Activated CD8-positive, alpha-beta memory T cell treated with anti-CD3 and anti-CD28 coated beads, Interleukin-2, amount 50 U/mL, for 24 hours (primary cell): ENCODE measurements at regions not wholly inside any gene's neighbourhood (a gene's known extent, or its start where the extent isn't known, plus 50 kb on each side); places are given as distances from the start of the nearest gene placed in this dataset.
"Not testable (repeated sequence)": the region's sequence is repeated elsewhere in the genome, so short reads cannot be mapped to it uniquely, and the experiment has no call there.

Experiments used
- DNase-seq: peaks from one replicate; pipeline ENCODE4 v3.0.0-alpha.2; 2020; ENCODE audit errors: extremely low read depth

GRCh38 chr12:131627151-131628022 is 83.5 kb upstream of the SFSWAP start:
- DNase-seq = not testable (repeated sequence)

GRCh38 chr12:131628023-131628740 is 82.7 kb upstream of the SFSWAP start:
- no peak for DNase-seq

GRCh38 chr12:131628766-131629448 is 82.0 kb upstream of the SFSWAP start:
- DNase-seq = no peak

- DNase-seq = no peak
Observed at GRCh38 chr12:131631230-131631629, 79.7 kb upstream of the SFSWAP start.

GRCh38 chr12:131631889-131632651 is 78.8 kb upstream of the SFSWAP start:
- DNase-seq = not testable (repeated sequence)

GRCh38 chr12:131632652-131633023 is 78.3 kb upstream of the SFSWAP start:
- not testable (repeated sequence) for DNase-seq

- not testable (repeated sequence) for DNase-seq
Observed at GRCh38 chr12:131633610-131634009, 77.3 kb upstream of the SFSWAP start.

- DNase-seq = no peak
Observed at GRCh38 chr12:131634037-131634436, 76.9 kb upstream of the SFSWAP start.

- not testable (repeated sequence) for DNase-seq
Observed at GRCh38 chr12:131635012-131635411, 75.9 kb upstream of the SFSWAP start.

- DNase-seq = no peak
Observed at GRCh38 chr12:131635491-131636122, 75.3 kb upstream of the SFSWAP start.

GRCh38 chr12:131636266-131636665 is 74.6 kb upstream of the SFSWAP start:
- DNase-seq = no peak

GRCh38 chr12:131636940-131637750 is 73.7 kb upstream of the SFSWAP start:
- DNase-seq = no peak

- no peak for DNase-seq
Observed at GRCh38 chr12:131637986-131638385, 72.9 kb upstream of the SFSWAP start.

- DNase-seq = no peak
Observed at GRCh38 chr12:131639270-131639940, 71.5 kb upstream of the SFSWAP start.

GRCh38 chr12:131640525-131640924 is 70.4 kb upstream of the SFSWAP start:
- no peak for DNase-seq

- DNase-seq = no peak
Observed at GRCh38 chr12:131641315-131641714, 69.6 kb upstream of the SFSWAP start.

- no peak for DNase-seq
Observed at GRCh38 chr12:131642101-131642540, 68.8 kb upstream of the SFSWAP start.

GRCh38 chr12:131642771-131643170 is 68.1 kb upstream of the SFSWAP start:
- DNase-seq = no peak

GRCh38 chr12:131643631-131644452 is 67.0 kb upstream of the SFSWAP start:
- DNase-seq = no peak
